IMR-90 (cell line): ENCODE measurements at regions not wholly inside any gene's neighbourhood (a gene's known extent, or its start where the extent isn't known, plus 50 kb on each side); places are given as distances from the start of the nearest gene placed in this dataset.

Experiments used
- CEBPB ChIP-seq: IDR thresholded peaks from 2 replicates; pipeline ENCODE4 v1.6.1; 2012; ENCODE audit warnings: low read depth, low read length, improper control_type of control experiment
- CHD1 ChIP-seq: IDR thresholded peaks from 2 replicates; pipeline ENCODE4 v1.6.1; 2012; ENCODE audit warnings: low read depth, low read length, improper control_type of control experiment
- MAFK ChIP-seq: IDR thresholded peaks from 2 replicates; pipeline ENCODE4 v1.6.1; 2012; ENCODE audit warnings: low read depth, low read length, improper control_type of control experiment
- MXI1 ChIP-seq: IDR thresholded peaks from 2 replicates; pipeline ENCODE4 v1.6.1; 2012; ENCODE audit warnings: low read depth, mild to moderate bottlenecking, low read length, moderate library complexity, borderline replicate concordance
- POLR2A ChIP-seq: IDR thresholded peaks from 2 replicates; pipeline ENCODE4 v1.6.1; 2012; ENCODE audit warnings: mild to moderate bottlenecking, low read depth, low read length
- RAD21 ChIP-seq: IDR thresholded peaks from 2 replicates; pipeline ENCODE4 v1.6.1; 2012; ENCODE audit warnings: low read length, improper control_type of control experiment
- SMC3 ChIP-seq: fragments of 150-350 bp; IDR thresholded peaks from 2 replicates; pipeline ENCODE4 v1.6.1; 2016; ENCODE audit warnings: low read depth, mild to moderate bottlenecking, antibody characterized with exemption, low read length, moderate library complexity
- TF ChIP-seq, protein P1 (sequence below): conservative IDR thresholded peaks from 2 replicates; pipeline ENCODE4 v1.5.1; 2012; ENCODE audit warnings: mild to moderate bottlenecking, low read depth, low read length, improper control_type of control experiment
- TF ChIP-seq, protein P2 (sequence below): fragments of 150-350 bp; IDR thresholded peaks from 2 replicates; pipeline ENCODE4 v1.6.1; 2017; ENCODE audit warnings: mild to moderate bottlenecking, antibody characterized with exemption, low read length, low read depth

DNA sequence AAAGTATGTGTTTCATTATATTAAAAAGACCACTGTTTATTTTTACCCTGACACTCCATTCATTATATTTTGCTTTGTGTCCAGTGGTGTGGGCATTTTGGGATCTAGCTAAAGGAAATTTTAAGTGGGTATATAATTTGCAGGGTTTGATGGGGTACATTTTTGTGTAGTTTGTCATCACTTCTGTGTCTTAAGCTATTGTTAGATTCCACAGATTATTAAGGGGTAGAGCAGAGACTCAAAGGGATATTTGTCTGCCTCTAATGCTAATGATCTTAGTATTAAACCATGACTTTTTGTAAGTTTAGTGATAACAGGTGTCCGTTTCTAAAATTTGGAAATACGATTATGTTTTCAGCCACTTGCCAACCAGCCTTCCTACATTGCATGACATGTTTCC, 731.6 kb downstream of the BRINP1 start:
- TF ChIP-seq, protein P1, sequence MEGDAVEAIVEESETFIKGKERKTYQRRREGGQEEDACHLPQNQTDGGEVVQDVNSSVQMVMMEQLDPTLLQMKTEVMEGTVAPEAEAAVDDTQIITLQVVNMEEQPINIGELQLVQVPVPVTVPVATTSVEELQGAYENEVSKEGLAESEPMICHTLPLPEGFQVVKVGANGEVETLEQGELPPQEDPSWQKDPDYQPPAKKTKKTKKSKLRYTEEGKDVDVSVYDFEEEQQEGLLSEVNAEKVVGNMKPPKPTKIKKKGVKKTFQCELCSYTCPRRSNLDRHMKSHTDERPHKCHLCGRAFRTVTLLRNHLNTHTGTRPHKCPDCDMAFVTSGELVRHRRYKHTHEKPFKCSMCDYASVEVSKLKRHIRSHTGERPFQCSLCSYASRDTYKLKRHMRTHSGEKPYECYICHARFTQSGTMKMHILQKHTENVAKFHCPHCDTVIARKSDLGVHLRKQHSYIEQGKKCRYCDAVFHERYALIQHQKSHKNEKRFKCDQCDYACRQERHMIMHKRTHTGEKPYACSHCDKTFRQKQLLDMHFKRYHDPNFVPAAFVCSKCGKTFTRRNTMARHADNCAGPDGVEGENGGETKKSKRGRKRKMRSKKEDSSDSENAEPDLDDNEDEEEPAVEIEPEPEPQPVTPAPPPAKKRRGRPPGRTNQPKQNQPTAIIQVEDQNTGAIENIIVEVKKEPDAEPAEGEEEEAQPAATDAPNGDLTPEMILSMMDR: no peak
- TF ChIP-seq CHD1: no peak
- TF ChIP-seq RAD21: no peak
- TF ChIP-seq CEBPB: no peak
- TF ChIP-seq POLR2A: no peak
- no peak for TF ChIP-seq MAFK
- TF ChIP-seq MXI1: no peak
- TF ChIP-seq, protein P2, sequence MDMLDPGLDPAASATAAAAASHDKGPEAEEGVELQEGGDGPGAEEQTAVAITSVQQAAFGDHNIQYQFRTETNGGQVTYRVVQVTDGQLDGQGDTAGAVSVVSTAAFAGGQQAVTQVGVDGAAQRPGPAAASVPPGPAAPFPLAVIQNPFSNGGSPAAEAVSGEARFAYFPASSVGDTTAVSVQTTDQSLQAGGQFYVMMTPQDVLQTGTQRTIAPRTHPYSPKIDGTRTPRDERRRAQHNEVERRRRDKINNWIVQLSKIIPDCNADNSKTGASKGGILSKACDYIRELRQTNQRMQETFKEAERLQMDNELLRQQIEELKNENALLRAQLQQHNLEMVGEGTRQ: no peak
- no peak for TF ChIP-seq SMC3
